CD4-positive, alpha-beta T cell (primary cell): ENCODE measurements at regions not wholly inside any gene's neighbourhood (a gene's known extent, or its start where the extent isn't known, plus 50 kb on each side); places are given as distances from the start of the nearest gene placed in this dataset.

Source experiments
- ATAC-seq: fragments of 200-7000 bp; cut with Tn5 transposase; one replicate; pipeline ENCODE4 v1.10.0; 2022; ENCODE audit warnings: mild to moderate bottlenecking; ENCODE audit not compliant: poor library complexity
- CTCF ChIA-PET: fragments of 350-600 bp; sonication (Branson Sonifier 250); formaldehyde crosslinking; loops from one replicate; lab custom pipeline; 2021; ENCODE audit warnings: antibody characterized with exemption, inconsistent platforms; lab: Charles Lee
- POLR2A ChIA-PET: fragments of 350-600 bp; sonication (Branson Sonifier 250); formaldehyde crosslinking; loops from one replicate; lab custom pipeline; 2021; ENCODE audit warnings: antibody characterized with exemption, inconsistent platforms; lab: Charles Lee
- DNase-seq, 14 experiments: peaks; one replicate each; pipeline ENCODE4 v3.0.0-alpha.2; 2013 to 2020; ENCODE audit warnings: mixed read lengths in 2 of 14
- H3K27ac ChIP-seq, 2 donors: one replicate each; pipeline versions ENCODE4 v1.5.1 to v1.7.0; 2013; ENCODE audit warnings: low read length in 2 of 2, low read depth in 1 of 2, mild to moderate bottlenecking in 1 of 2
- H3K27me3 ChIP-seq, 2 experiments: 1 replicate in 1 of 2; 2 replicates in 1 of 2; pipeline versions ENCODE4 v1.6.1 to v1.7.0; 2013; ENCODE audit warnings: low read length in 2 of 2, control low read depth in 1 of 2, mild to moderate bottlenecking in 1 of 2, moderate library complexity in 1 of 2; ENCODE audit not compliant: insufficient read depth in 2 of 2, control insufficient read depth in 1 of 2
- H3K36me3 ChIP-seq: one replicate; pipeline ENCODE4 v1.6.1; 2013; ENCODE audit warnings: low read length, control low read depth; ENCODE audit not compliant: insufficient read depth
- H3K4me1 ChIP-seq: one replicate; pipeline ENCODE4 v1.6.1; 2013; ENCODE audit warnings: low read length, control low read depth; ENCODE audit not compliant: insufficient read depth
- H3K4me3 ChIP-seq: one replicate; pipeline ENCODE4 v1.5.1; 2013; ENCODE audit warnings: mild to moderate bottlenecking, low read length, moderate library complexity
- H3K9me3 ChIP-seq, 2 experiments: 1 replicate in 1 of 2; 2 replicates in 1 of 2; pipeline versions ENCODE4 v1.6.1 to v1.7.0; 2013; ENCODE audit warnings: low read length in 2 of 2, mild to moderate bottlenecking in 2 of 2, control low read depth in 1 of 2, moderate library complexity in 1 of 2; ENCODE audit not compliant: control insufficient read depth in 1 of 2, insufficient read depth in 1 of 2
- H3K27ac Mint-ChIP-seq: one replicate; pipeline ENCODE4 v1.8.0; 2020; ENCODE audit warnings: mixed read lengths
- H3K27me3 Mint-ChIP-seq: one replicate; pipeline ENCODE4 v1.8.0; 2021; ENCODE audit warnings: mixed read lengths
- H3K36me3 Mint-ChIP-seq: one replicate; pipeline ENCODE4 v1.8.0; 2021; ENCODE audit warnings: low read depth, mixed read lengths
- H3K4me1 Mint-ChIP-seq: one replicate; pipeline ENCODE4 v1.8.0; 2021; ENCODE audit warnings: low read depth, mixed read lengths
- H3K4me3 Mint-ChIP-seq: one replicate; pipeline ENCODE4 v1.8.0; 2020; ENCODE audit warnings: mild to moderate bottlenecking, mixed read lengths
- H3K9me3 Mint-ChIP-seq: one replicate; pipeline ENCODE4 v1.8.0; 2020; ENCODE audit warnings: mixed read lengths
- intact Hi-C, 2 experiments: fragments of 100-400 bp; cut with DNase I in 1 of 2; cut with micrococcal nuclease in 1 of 2; formaldehyde crosslinking; loops; one replicate each; pipeline versions ENCODE4 v1.15.1 to v1.9.0; 2023 to 2025; cut with DNase I, micrococcal nuclease
- TF ChIP-seq, protein P1 (sequence below): fragments of 200-600 bp; IDR thresholded peaks from one replicate; pipeline ENCODE4 v1.8.0; 2022; ENCODE audit warnings: antibody characterized with exemption, mild to moderate bottlenecking

DNA sequence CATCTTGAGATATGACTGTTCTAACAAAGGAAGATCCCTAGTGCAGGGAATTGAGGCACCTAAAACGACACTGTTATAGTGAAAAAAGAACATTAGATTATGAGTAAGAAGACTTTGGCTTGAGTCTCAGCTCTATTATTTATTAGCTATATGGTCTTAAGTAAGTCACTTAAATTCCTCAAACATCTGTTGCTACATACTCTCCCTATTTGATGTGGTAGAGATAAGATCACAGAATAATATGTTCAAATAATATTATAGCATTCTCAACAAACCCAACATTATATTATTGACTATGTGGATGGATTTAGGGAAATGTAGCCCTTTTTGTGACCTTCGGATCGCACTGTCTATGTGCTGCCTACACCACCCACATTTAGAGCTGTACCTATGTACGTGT lies 136.9 kb downstream of the P2RY1 start:
- Histone ChIP-seq H3K9me3 (no peaks in the 10 kb centered on the region), H3K4me1 (no peaks in the 10 kb centered on the region), H3K36me3 (no peaks in the 10 kb centered on the region), H3K4me3 (no peak overlapping the region), H3K27me3 (no peaks in the 10 kb centered on the region), H3K27ac (no peak overlapping the region)
- H3K27me3 Mint-ChIP-seq = peaks cover 7% of the 10 kb centered on the region
- no peak overlapping the region for H3K27ac Mint-ChIP-seq
- DNase-seq (no peak), ATAC-seq (no peak)
- no peak overlapping the region for H3K4me3 Mint-ChIP-seq
- no peaks in the 10 kb centered on the region for H3K36me3 Mint-ChIP-seq
- intact Hi-C loops = no loop called here
- CTCF ChIA-PET = no interaction called here
- H3K4me1 Mint-ChIP-seq = no peaks in the 10 kb centered on the region
- no peaks in the 10 kb centered on the region for H3K9me3 Mint-ChIP-seq
- TF ChIP-seq, protein P1, sequence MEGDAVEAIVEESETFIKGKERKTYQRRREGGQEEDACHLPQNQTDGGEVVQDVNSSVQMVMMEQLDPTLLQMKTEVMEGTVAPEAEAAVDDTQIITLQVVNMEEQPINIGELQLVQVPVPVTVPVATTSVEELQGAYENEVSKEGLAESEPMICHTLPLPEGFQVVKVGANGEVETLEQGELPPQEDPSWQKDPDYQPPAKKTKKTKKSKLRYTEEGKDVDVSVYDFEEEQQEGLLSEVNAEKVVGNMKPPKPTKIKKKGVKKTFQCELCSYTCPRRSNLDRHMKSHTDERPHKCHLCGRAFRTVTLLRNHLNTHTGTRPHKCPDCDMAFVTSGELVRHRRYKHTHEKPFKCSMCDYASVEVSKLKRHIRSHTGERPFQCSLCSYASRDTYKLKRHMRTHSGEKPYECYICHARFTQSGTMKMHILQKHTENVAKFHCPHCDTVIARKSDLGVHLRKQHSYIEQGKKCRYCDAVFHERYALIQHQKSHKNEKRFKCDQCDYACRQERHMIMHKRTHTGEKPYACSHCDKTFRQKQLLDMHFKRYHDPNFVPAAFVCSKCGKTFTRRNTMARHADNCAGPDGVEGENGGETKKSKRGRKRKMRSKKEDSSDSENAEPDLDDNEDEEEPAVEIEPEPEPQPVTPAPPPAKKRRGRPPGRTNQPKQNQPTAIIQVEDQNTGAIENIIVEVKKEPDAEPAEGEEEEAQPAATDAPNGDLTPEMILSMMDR = no peak
- POLR2A ChIA-PET = no interaction called here

DNA sequence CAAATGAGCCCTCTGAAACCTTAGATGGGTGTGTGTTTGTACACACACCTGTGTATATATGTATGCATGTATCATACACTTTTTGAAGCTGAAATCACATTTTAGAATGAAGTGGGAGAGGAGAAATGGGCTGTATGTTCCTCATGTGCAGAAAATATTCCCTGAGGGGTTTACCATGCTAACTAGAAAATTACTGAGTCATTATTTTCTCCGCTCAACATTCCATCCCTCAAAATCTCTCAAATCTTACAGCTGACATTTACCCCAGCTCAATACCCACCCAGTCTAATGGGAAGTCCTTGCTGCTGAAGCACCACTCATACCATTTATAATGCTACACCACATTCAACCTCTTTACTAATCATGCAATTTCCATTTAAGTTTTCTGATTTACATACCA lies 138.6 kb downstream of the P2RY1 start:
- H3K27me3 ChIP-seq = no peaks in the 10 kb centered on the region
- H3K36me3 Mint-ChIP-seq = no peaks in the 10 kb centered on the region
- H3K4me3 Mint-ChIP-seq = no peak overlapping the region
- H3K4me1 ChIP-seq = no peaks in the 10 kb centered on the region
- intact Hi-C loops = no loop called here
- POLR2A ChIA-PET = no interaction called here
- H3K4me1 Mint-ChIP-seq = no peaks in the 10 kb centered on the region
- TF ChIP-seq, protein P1 = no peak
- H3K36me3 ChIP-seq = no peaks in the 10 kb centered on the region
- peaks cover 14% of the 10 kb centered on the region for H3K27me3 Mint-ChIP-seq
- CTCF ChIA-PET = no interaction called here
- no peaks in the 10 kb centered on the region for H3K9me3 Mint-ChIP-seq
- H3K27ac ChIP-seq = no peak overlapping the region
- no peak for ATAC-seq
- no peak for DNase-seq
- H3K9me3 ChIP-seq = no peaks in the 10 kb centered on the region
- H3K27ac Mint-ChIP-seq = no peak overlapping the region
- no peak overlapping the region for H3K4me3 ChIP-seq

DNA sequence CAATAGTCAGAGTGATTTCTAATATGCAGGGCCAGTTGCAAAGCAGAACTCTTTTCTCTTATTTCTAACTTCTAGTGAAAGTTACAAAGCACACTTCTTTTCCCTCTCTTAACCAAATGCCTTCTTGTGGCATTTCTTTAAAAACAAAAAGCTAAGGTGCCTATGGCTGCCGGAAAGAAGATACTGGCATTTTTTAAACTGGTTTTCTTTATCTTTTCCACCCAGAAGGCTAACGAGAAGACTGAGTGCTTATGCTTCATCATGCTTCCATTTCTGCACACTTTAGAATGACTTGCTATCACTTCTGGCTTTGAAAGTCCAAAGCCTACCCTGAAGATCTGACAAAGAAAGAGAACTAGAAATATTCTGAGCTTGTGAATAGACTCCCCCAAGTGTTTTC lies 141.3 kb downstream of the P2RY1 start:
- Mint-ChIP-seq H3K9me3 (no peaks in the 10 kb centered on the region), H3K4me3 (no peak overlapping the region), H3K4me1 (no peaks in the 10 kb centered on the region), H3K36me3 (no peaks in the 10 kb centered on the region), H3K27me3 (peaks cover 22% of the 10 kb centered on the region), H3K27ac (no peak overlapping the region)
- TF ChIP-seq, protein P1 = no peak
- Histone ChIP-seq H3K27ac (no peak overlapping the region), H3K4me1 (no peaks in the 10 kb centered on the region), H3K36me3 (no peaks in the 10 kb centered on the region), H3K4me3 (no peak overlapping the region), H3K27me3 (no peaks in the 10 kb centered on the region), H3K9me3 (no peaks in the 10 kb centered on the region)
- ChIA-PET CTCF (no interaction called here), POLR2A (no interaction called here)
- ATAC-seq (no peak), DNase-seq (no peak)
- intact Hi-C loops = no loop called here
